ENCODE measurements at regions not wholly inside any gene's neighbourhood (a gene's known extent, or its start where the extent isn't known, plus 50 kb on each side); places are given as distances from the start of the nearest gene placed in this dataset.

- no peaks in the 10 kb centered on the region for H3K27me3 Mint-ChIP-seq (ENCODE audit: insufficient read depth, unreplicated experiment)
- H3K27ac Mint-ChIP-seq (ENCODE audit: low read depth, unreplicated experiment) = no peak overlapping the region
- CTCF ChIA-PET = interaction anchor here (0.8 kb wide), 1 partner anchor 92 kb away, joined by 3 read pairs; no protein-coding TSS in a partner anchor
- H3K36me3 Mint-ChIP-seq (ENCODE audit: insufficient read depth, unreplicated experiment) = no peaks in the 10 kb centered on the region
- BruUV-seq (replicated peaks) = no TSS peak
- POLR2A ChIA-PET = no interaction called here
- no peak for DNase-seq (ENCODE audit: unreplicated experiment)
- no peak overlapping the region for H3K4me3 Mint-ChIP-seq (ENCODE audit: unreplicated experiment)
- H3K9me3 Mint-ChIP-seq (ENCODE audit: unreplicated experiment) = no peaks in the 10 kb centered on the region
- TF ChIP-seq CTCF (IDR thresholded peaks at IDR 0.05; ENCODE audit: unreplicated experiment) = no peak
- intact Hi-C loops (cut with micrococcal nuclease) = no loop called here
- H3K4me1 Mint-ChIP-seq (ENCODE audit: insufficient read depth, unreplicated experiment) = no peaks in the 10 kb centered on the region
Observed at GRCh38 chr3:22795917-22796316, 407.2 kb upstream of the UBE2E2 start.

- H3K4me3 Mint-ChIP-seq (ENCODE audit: unreplicated experiment) = no peak overlapping the region
- no peaks in the 10 kb centered on the region for H3K36me3 Mint-ChIP-seq (ENCODE audit: insufficient read depth, unreplicated experiment)
- no peaks in the 10 kb centered on the region for H3K27me3 Mint-ChIP-seq (ENCODE audit: insufficient read depth, unreplicated experiment)
- H3K4me1 Mint-ChIP-seq (ENCODE audit: insufficient read depth, unreplicated experiment) = no peaks in the 10 kb centered on the region
- BruUV-seq (replicated peaks) = no TSS peak
- H3K9me3 Mint-ChIP-seq (ENCODE audit: unreplicated experiment) = no peaks in the 10 kb centered on the region
- ChIA-PET CTCF (no interaction called here), POLR2A (no interaction called here)
- H3K27ac Mint-ChIP-seq (ENCODE audit: low read depth, unreplicated experiment) = no peak overlapping the region
- TF ChIP-seq CTCF (IDR thresholded peaks at IDR 0.05; ENCODE audit: unreplicated experiment) = no peak
- intact Hi-C loops (cut with micrococcal nuclease) = no loop called here
- DNase-seq (ENCODE audit: unreplicated experiment) = no peak
Observed at GRCh38 chr3:22798461-22798860, 404.7 kb upstream of the UBE2E2 start.

- no peaks in the 10 kb centered on the region for H3K27me3 Mint-ChIP-seq (ENCODE audit: insufficient read depth, unreplicated experiment)
- H3K9me3 Mint-ChIP-seq (ENCODE audit: unreplicated experiment) = no peaks in the 10 kb centered on the region
- H3K4me1 Mint-ChIP-seq (ENCODE audit: insufficient read depth, unreplicated experiment) = no peaks in the 10 kb centered on the region
- intact Hi-C loops (cut with micrococcal nuclease) = no loop called here
- no peak overlapping the region for H3K4me3 Mint-ChIP-seq (ENCODE audit: unreplicated experiment)
- CTCF ChIA-PET = interaction anchor here (0.9 kb wide), 1 partner anchor 16 kb away, joined by 3 read pairs; no protein-coding TSS in a partner anchor
- no TSS peak for BruUV-seq (replicated peaks)
- no peak overlapping the region for H3K27ac Mint-ChIP-seq (ENCODE audit: low read depth, unreplicated experiment)
- POLR2A ChIA-PET = no interaction called here
- H3K36me3 Mint-ChIP-seq (ENCODE audit: insufficient read depth, unreplicated experiment) = no peaks in the 10 kb centered on the region
- no peak for TF ChIP-seq CTCF (IDR thresholded peaks at IDR 0.05; ENCODE audit: unreplicated experiment)
- DNase-seq (ENCODE audit: unreplicated experiment) = no peak
Observed at GRCh38 chr3:22819209-22819608, 383.9 kb upstream of the UBE2E2 start.

GRCh38 chr3:22835041-22835440 lies 368.1 kb upstream of the UBE2E2 start:
- POLR2A ChIA-PET = interaction anchor here (0.7 kb wide), 1 partner anchor 1488 kb away, joined by 3 read pairs; no protein-coding TSS in a partner anchor
- intact Hi-C loops (cut with micrococcal nuclease) = no loop called here
- H3K27ac Mint-ChIP-seq (ENCODE audit: low read depth, unreplicated experiment) = no peak overlapping the region

More at GRCh38 chr3:22835041-22835440, 368.1 kb upstream of the UBE2E2 start:
- BruUV-seq (replicated peaks) = no TSS peak
- TF ChIP-seq CTCF (IDR thresholded peaks at IDR 0.05; ENCODE audit: unreplicated experiment) = no peak
- Mint-ChIP-seq H3K4me1 (ENCODE audit: insufficient read depth, unreplicated experiment) (peaks cover 6% of the 10 kb centered on the region), H3K27me3 (ENCODE audit: insufficient read depth, unreplicated experiment) (no peaks in the 10 kb centered on the region), H3K36me3 (ENCODE audit: insufficient read depth, unreplicated experiment) (no peaks in the 10 kb centered on the region), H3K9me3 (ENCODE audit: unreplicated experiment) (no peaks in the 10 kb centered on the region), H3K4me3 (ENCODE audit: unreplicated experiment) (no peak overlapping the region)
- peak; percentile 23 for DNase-seq (ENCODE audit: unreplicated experiment)
- CTCF ChIA-PET = interaction anchor here (1.0 to 1.2 kb wide), 2 partner anchors 16 to 52 kb away, joined by 3 to 5 read pairs; no protein-coding TSS in a partner anchor

Measured in MCF 10A (cell line).